HS-27A (cell line): ENCODE measurements at regions not wholly inside any gene's neighbourhood (a gene's known extent, or its start where the extent isn't known, plus 50 kb on each side); places are given as distances from the start of the nearest gene placed in this dataset.
"Not testable (repeated sequence)": the region's sequence is repeated elsewhere in the genome, so short reads cannot be mapped to it uniquely, and the experiment has no call there.

Experiments used
- DNase-seq: peaks from one replicate; pipeline ENCODE4 v3.0.0-alpha.2; 2012; ENCODE audit warnings: low read depth, missing footprints

- DNase-seq = no peak
Observed at GRCh38 chr3:144930431-144930830, 958.8 kb downstream of the DIPK2A start.

DNA sequence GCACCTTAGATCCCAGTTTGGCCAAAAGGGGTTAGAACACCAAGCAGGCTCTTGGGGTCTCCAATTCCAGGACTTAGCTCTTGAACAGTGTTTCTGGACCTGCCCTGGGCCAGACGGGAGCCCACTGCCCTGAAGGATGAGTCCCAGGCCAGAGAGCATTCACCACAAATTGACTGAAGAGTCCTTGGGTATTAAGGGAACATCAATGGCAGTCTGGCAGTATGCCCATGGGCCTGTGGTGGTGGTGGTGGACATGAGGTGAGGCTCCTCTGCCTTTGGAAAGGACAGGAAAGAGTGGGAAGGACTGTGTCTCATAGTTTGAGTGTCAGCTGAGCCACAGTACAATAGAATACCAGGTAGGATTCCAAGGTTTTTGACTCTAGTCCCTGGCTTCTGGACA is 960.0 kb downstream of the DIPK2A start:
- no peak for DNase-seq

- no peak for DNase-seq
Observed at GRCh38 chr3:144942093-144942837, 970.6 kb downstream of the DIPK2A start.

DNA sequence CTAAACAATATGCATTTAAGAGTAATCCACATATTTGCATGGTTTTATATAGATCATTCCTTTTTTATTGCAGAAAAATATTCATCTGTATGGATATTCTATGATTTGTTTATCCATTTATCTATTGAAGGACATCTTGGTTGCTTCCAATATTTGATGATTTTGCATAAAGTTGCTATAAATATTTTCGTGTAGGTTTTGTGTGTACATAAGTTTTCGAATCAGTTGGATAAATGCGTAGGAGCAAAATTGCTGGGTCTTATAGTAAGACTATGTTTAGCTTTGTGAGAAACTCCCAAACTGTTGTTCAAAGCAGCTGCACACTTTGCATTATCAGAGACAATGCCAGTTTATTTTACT is 971.2 kb downstream of the DIPK2A start:
- DNase-seq = no peak

- DNase-seq = no peak
Observed at GRCh38 chr3:144947895-144948294, 976.3 kb downstream of the DIPK2A start.

GRCh38 chr3:144948711-144949110 is 977.1 kb downstream of the DIPK2A start:
- DNase-seq = no peak

DNA sequence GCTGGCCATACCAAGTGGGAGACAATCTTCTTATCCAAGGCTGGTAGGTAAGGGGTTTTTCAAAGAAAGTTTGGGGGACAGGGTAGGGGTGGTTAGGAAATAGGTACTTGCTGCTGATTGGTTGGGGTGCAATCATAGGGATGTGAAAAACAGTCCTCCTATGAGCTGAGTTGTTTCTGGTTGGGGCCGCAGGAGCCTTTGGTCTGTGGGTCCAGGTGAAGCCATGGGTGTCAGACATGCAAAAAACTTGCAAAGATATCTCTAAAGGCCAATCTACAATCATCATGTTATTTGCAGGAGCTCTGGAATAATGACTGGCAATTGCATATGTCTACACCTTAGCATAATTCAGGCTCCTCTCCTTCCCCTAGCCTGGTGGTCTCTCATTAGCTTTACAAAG is 982.3 kb downstream of the DIPK2A start:
- DNase-seq = no peak

GRCh38 chr3:144957398-144958101 is 985.9 kb downstream of the DIPK2A start:
- no peak for DNase-seq

- no peak for DNase-seq
Observed at GRCh38 chr3:144963810-144964209, 992.2 kb downstream of the DIPK2A start.

DNA sequence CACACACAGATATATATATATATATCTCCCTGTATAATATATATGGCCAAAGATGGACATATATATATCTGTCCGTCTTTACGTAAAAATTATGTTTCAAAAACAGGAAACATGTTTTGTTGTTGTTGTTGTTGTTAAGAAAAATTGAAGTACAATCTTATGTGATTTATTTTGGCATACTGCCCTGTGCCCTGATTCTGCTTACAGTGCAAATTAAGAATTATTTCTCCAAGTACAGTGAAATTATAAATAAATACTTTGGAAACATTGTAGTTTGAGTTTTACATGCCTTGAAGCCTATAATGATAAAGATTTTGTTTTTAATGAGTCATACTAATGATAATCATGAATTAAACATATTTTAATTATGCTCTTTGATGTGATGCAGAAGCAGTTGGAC is 994.9 kb downstream of the DIPK2A start:
- no peak for DNase-seq

- no peak for DNase-seq
Observed at GRCh38 chr3:144968750-144969350, 997.2 kb downstream of the DIPK2A start.

GRCh38 chr3:144984481-144984880 is 1012.9 kb downstream of the DIPK2A start:
- DNase-seq = not testable (repeated sequence)

- DNase-seq = no peak
Observed at GRCh38 chr3:144989807-144990206, 1018.2 kb downstream of the DIPK2A start.

DNA sequence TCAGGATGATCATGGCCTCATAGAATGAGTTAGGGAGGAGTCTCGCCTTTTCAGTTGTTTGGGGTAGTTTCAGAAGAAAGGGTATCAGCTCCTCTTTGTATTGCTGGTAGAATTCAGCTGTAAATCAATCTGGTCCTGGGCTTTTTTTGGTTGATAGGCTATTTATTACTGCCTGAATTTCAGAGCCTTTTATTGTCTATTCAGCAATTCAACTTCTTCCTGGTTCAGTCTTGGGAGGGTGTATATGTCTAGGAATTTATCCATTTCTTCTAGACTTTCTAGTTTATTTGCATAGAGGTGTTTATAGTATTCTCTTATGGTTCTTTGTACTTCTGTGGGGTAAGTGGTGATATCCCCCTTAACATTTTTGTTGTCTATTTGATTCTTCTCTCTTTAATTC is 1024.2 kb downstream of the DIPK2A start:
- no peak for DNase-seq

DNA sequence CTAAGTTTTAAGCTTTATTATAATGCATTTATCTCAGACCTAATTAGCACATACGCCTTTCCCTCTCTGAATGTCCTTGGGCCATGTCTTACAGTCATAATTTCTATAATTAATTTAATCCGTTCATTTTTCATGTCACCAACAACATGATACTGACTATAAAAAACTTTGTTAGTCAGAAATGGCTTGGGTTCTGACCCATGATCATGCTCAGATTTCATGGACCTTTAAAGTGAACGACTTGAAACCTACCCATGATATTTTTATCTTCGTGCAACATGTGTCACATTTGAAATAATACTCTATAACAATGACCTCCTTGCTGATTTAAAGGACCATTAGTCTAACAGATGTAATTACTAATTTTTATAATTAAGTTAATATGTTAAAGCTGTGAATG is 1033.8 kb downstream of the DIPK2A start:
- DNase-seq = no peak

DNA sequence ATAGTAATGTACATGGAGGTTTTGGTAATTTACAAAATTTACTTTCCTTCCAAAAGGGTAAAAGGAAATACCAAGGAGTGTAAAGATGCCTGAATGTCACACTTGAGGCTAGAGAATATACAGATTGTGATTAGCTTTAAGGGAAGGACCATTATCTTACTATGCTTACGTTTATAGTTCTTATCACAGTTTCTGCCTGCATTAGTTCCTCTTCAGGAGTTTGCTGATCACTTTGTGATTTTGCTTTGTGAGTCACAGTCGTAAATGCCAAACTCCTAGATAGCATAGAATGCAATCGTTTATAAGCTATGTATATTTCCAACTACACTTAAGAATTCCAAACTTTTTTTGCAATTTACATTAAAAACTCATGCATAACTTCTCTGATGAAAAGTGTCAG is 1034.6 kb downstream of the DIPK2A start:
- DNase-seq = no peak

- DNase-seq = no peak
Observed at GRCh38 chr3:145013931-145014330, 1042.3 kb downstream of the DIPK2A start.

DNA sequence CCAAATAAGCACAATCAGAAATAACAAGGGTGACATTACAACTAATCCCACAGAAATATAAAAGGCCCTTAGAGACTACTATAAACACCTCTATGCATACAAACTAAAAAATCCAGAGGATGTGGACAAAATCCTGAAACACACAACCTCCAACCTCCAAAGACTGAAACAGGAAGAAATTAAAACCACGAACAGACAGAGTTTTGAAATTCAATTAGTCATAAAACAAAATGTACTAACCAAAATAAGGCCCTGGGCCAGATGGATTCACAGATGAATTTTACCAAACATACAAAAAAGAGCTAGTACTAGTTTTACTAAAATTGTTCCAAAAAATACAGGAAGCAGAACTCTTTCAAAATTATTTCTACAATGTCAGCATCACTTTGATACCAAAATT is 1043.6 kb downstream of the DIPK2A start:
- no peak for DNase-seq

DNA sequence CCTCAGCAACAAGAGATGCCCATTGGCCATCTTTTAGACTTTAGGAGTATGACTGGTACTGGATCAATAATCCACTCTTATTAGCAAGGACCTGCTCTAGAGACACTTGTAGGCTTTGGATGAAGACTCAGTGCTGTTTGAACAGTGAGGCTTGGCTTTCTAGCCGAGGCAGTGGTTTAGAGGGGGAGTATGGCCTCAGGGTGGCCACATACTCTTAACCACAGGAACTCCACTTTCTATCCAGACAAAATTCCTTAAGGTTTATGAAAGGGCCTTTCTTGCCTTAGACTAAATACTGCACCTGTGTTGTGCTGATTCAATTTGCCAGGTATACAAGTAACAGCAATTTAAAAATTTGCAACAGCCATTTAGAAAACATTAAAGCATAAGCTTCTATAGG is 1046.3 kb downstream of the DIPK2A start:
- DNase-seq = no peak

GRCh38 chr3:145022447-145022846 is 1050.8 kb downstream of the DIPK2A start:
- no peak for DNase-seq

DNA sequence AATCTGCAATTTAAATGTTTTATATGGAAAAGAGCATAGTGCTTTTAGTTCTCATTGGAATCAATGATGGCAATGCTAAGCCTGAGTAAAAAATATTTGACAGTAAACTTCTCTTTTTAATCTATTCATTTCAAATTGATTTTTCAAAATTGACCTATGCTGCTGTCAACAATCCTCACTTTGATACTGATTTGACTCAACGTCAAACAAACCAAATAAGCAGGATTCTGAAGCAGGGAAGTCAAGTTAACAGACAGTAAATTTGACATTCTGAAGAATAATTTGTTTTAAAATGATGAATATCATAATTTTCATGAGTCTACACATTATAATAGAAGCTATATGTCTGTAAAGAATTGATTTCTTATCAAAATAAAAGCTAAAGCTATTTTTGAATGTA is 1053.1 kb downstream of the DIPK2A start:
- no peak for DNase-seq

- not testable (repeated sequence) for DNase-seq
Observed at GRCh38 chr3:145027186-145027585, 1055.6 kb downstream of the DIPK2A start.

DNA sequence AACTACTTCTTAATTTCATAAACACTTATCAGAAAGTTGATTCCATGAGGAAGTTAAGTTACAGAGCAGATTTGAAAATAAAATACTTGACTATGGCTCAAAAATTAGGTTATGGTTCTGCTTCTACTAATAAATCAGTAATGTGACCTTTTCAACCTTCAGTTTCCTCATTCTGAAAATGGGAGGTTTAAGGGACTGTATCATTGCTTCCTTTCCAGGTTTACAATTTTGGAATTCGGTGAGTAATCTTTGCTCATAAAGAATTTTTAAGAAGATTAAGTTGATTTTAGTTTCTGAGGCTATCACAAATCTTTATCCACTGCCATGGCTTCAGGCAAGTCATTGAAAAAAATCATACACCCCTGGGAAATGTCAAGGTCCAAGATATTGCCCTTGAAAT is 1061.2 kb downstream of the DIPK2A start:
- no peak for DNase-seq
